ENCODE measurements at regions not wholly inside any gene's neighbourhood (a gene's known extent, or its start where the extent isn't known, plus 50 kb on each side); places are given as distances from the start of the nearest gene placed in this dataset.

GRCh38 chr12:59934486-59934885 lies 338.7 kb downstream of the SLC16A7 start:
- H3K4ac ChIP-seq (ENCODE audit: low read depth, low read length): no peak overlapping the region
- no peaks in the 10 kb centered on the region for H3K27me3 ChIP-seq (ENCODE audit: insufficient read depth, low read length)
- no peaks in the 10 kb centered on the region for H3K9me3 ChIP-seq (ENCODE audit: insufficient read depth, low read depth, low read length)
- no peaks in the 10 kb centered on the region for H3K79me2 ChIP-seq (ENCODE audit: control insufficient read depth, insufficient read depth, low read length, poor library complexity)
- no CpG with 5 or more reads among the region's 1 CpG for WGBS (ENCODE audit: extremely low coverage, insufficient coverage, insufficient read length)
- H2BK12ac ChIP-seq (ENCODE audit: low read length): no peak overlapping the region
- DNase-seq: no peak
- H3K14ac ChIP-seq (ENCODE audit: low read length): no peak overlapping the region
- H2AFZ ChIP-seq (ENCODE audit: insufficient read depth, low read length, poor library complexity): no peak overlapping the region
- no peak overlapping the region for H3K23ac ChIP-seq (ENCODE audit: low read length)
- H3K36me3 ChIP-seq (ENCODE audit: control insufficient read depth in 1 of 2, insufficient read depth in 2 of 2, low read length in 2 of 2): no peaks in the 10 kb centered on the region
- H3K4me1 ChIP-seq (ENCODE audit: control insufficient read depth in 1 of 2, insufficient read depth in 2 of 2, low read length in 2 of 2): peaks cover 0 to 2% of the 10 kb centered on the region in 2 experiments
- H4K91ac ChIP-seq (ENCODE audit: low read depth, low read length): no peak overlapping the region
- H3K79me1 ChIP-seq (ENCODE audit: low read length): no peaks in the 10 kb centered on the region
- no peak overlapping the region for H2AK5ac ChIP-seq (ENCODE audit: low read length)
- no peak overlapping the region for H4K12ac ChIP-seq (ENCODE audit: low read depth, low read length)
- no peak overlapping the region for H3K4me2 ChIP-seq (ENCODE audit: low read length)
- no peak overlapping the region for H3K9ac ChIP-seq (ENCODE audit: low read length)
- H4K8ac ChIP-seq (ENCODE audit: low read depth, low read length): no peak overlapping the region
- H2BK5ac ChIP-seq (ENCODE audit: low read depth, low read length, poor library complexity): no peak overlapping the region
- no peak overlapping the region for H2BK120ac ChIP-seq (ENCODE audit: insufficient read depth, low read length, poor library complexity)
- H3K27ac ChIP-seq (ENCODE audit: low read depth, low read length): no peak overlapping the region
- no peak overlapping the region for H3K4me3 ChIP-seq (ENCODE audit: low read depth, low read length)
- H3K18ac ChIP-seq (ENCODE audit: low read length): no peak overlapping the region

GRCh38 chr12:59936534-59936933 lies 340.7 kb downstream of the SLC16A7 start:
- no peak overlapping the region for H4K12ac ChIP-seq (ENCODE audit: low read depth, low read length)
- no peaks in the 10 kb centered on the region for H3K27me3 ChIP-seq (ENCODE audit: insufficient read depth, low read length)
- no CpG with 5 or more reads among the region's 3 CpGs for WGBS (ENCODE audit: extremely low coverage, insufficient coverage, insufficient read length)
- no peaks in the 10 kb centered on the region for H3K9me3 ChIP-seq (ENCODE audit: insufficient read depth, low read depth, low read length)
- no peak overlapping the region for H3K4me3 ChIP-seq (ENCODE audit: low read depth, low read length)
- no peak overlapping the region for H3K4ac ChIP-seq (ENCODE audit: low read depth, low read length)
- no peak overlapping the region for H3K4me2 ChIP-seq (ENCODE audit: low read length)
- H3K27ac ChIP-seq (ENCODE audit: low read depth, low read length): no peak overlapping the region
- H3K23ac ChIP-seq (ENCODE audit: low read length): no peak overlapping the region
- H2AK5ac ChIP-seq (ENCODE audit: low read length): no peak overlapping the region
- no peak overlapping the region for H3K14ac ChIP-seq (ENCODE audit: low read length)
- DNase-seq: no peak
- no peak overlapping the region for H4K8ac ChIP-seq (ENCODE audit: low read depth, low read length)
- H3K4me1 ChIP-seq (ENCODE audit: control insufficient read depth in 1 of 2, insufficient read depth in 2 of 2, low read length in 2 of 2): peaks cover 0 to 2% of the 10 kb centered on the region in 2 experiments
- no peak overlapping the region for H2BK5ac ChIP-seq (ENCODE audit: low read depth, low read length, poor library complexity)
- no peaks in the 10 kb centered on the region for H3K36me3 ChIP-seq (ENCODE audit: control insufficient read depth in 1 of 2, insufficient read depth in 2 of 2, low read length in 2 of 2)
- no peak overlapping the region for H2AFZ ChIP-seq (ENCODE audit: insufficient read depth, low read length, poor library complexity)
- H3K9ac ChIP-seq (ENCODE audit: low read length): no peak overlapping the region
- no peaks in the 10 kb centered on the region for H3K79me2 ChIP-seq (ENCODE audit: control insufficient read depth, insufficient read depth, low read length, poor library complexity)
- H4K91ac ChIP-seq (ENCODE audit: low read depth, low read length): no peak overlapping the region
- peak overlapping the region; percentile 71 for H2BK12ac ChIP-seq (ENCODE audit: low read length)
- H3K79me1 ChIP-seq (ENCODE audit: low read length): no peaks in the 10 kb centered on the region
- no peak overlapping the region for H2BK120ac ChIP-seq (ENCODE audit: insufficient read depth, low read length, poor library complexity)
- no peak overlapping the region for H3K18ac ChIP-seq (ENCODE audit: low read length)

GRCh38 chr12:59937148-59937547 lies 341.3 kb downstream of the SLC16A7 start:
- H3K18ac ChIP-seq (ENCODE audit: low read length): no peak overlapping the region
- H3K79me1 ChIP-seq (ENCODE audit: low read length): no peaks in the 10 kb centered on the region
- H3K4me1 ChIP-seq (ENCODE audit: control insufficient read depth in 1 of 2, insufficient read depth in 2 of 2, low read length in 2 of 2): peaks cover 0 to 2% of the 10 kb centered on the region in 2 experiments
- H3K79me2 ChIP-seq (ENCODE audit: control insufficient read depth, insufficient read depth, low read length, poor library complexity): no peaks in the 10 kb centered on the region
- H3K4me2 ChIP-seq (ENCODE audit: low read length): no peak overlapping the region
- no peak overlapping the region for H4K8ac ChIP-seq (ENCODE audit: low read depth, low read length)
- H3K4ac ChIP-seq (ENCODE audit: low read depth, low read length): no peak overlapping the region
- H3K9ac ChIP-seq (ENCODE audit: low read length): no peak overlapping the region
- no peaks in the 10 kb centered on the region for H3K9me3 ChIP-seq (ENCODE audit: insufficient read depth, low read depth, low read length)
- no peak overlapping the region for H2BK5ac ChIP-seq (ENCODE audit: low read depth, low read length, poor library complexity)
- DNase-seq: peak in 1 of 2 donors; percentile 6
- H4K91ac ChIP-seq (ENCODE audit: low read depth, low read length): no peak overlapping the region
- H3K4me3 ChIP-seq (ENCODE audit: low read depth, low read length): no peak overlapping the region
- no peak overlapping the region for H2BK12ac ChIP-seq (ENCODE audit: low read length)
- no peak overlapping the region for H3K27ac ChIP-seq (ENCODE audit: low read depth, low read length)
- H2AFZ ChIP-seq (ENCODE audit: insufficient read depth, low read length, poor library complexity): no peak overlapping the region
- H2BK120ac ChIP-seq (ENCODE audit: insufficient read depth, low read length, poor library complexity): no peak overlapping the region
- no peak overlapping the region for H2AK5ac ChIP-seq (ENCODE audit: low read length)
- no peak overlapping the region for H3K14ac ChIP-seq (ENCODE audit: low read length)
- no peak overlapping the region for H3K23ac ChIP-seq (ENCODE audit: low read length)
- no peaks in the 10 kb centered on the region for H3K27me3 ChIP-seq (ENCODE audit: insufficient read depth, low read length)
- H3K36me3 ChIP-seq (ENCODE audit: control insufficient read depth in 1 of 2, insufficient read depth in 2 of 2, low read length in 2 of 2): no peaks in the 10 kb centered on the region
- H4K12ac ChIP-seq (ENCODE audit: low read depth, low read length): no peak overlapping the region

GRCh38 chr12:59938190-59938962 lies 342.5 kb downstream of the SLC16A7 start:
- Histone ChIP-seq H3K27me3 (ENCODE audit: insufficient read depth, low read length) (no peaks in the 10 kb centered on the region), H3K79me1 (ENCODE audit: low read length) (no peaks in the 10 kb centered on the region), H3K23ac (ENCODE audit: low read length) (no peak overlapping the region), H4K91ac (ENCODE audit: low read depth, low read length) (no peak overlapping the region), H3K79me2 (ENCODE audit: control insufficient read depth, insufficient read depth, low read length, poor library complexity) (no peaks in the 10 kb centered on the region), H4K12ac (ENCODE audit: low read depth, low read length) (no peak overlapping the region), H2BK12ac (ENCODE audit: low read length) (no peak overlapping the region), H3K14ac (ENCODE audit: low read length) (no peak overlapping the region), H2BK120ac (ENCODE audit: insufficient read depth, low read length, poor library complexity) (peak overlapping the region; percentile 60), H3K9me3 (ENCODE audit: insufficient read depth, low read depth, low read length) (no peaks in the 10 kb centered on the region), H3K4me2 (ENCODE audit: low read length) (no peak overlapping the region), H3K4me3 (ENCODE audit: low read depth, low read length) (no peak overlapping the region), H2BK5ac (ENCODE audit: low read depth, low read length, poor library complexity) (no peak overlapping the region), H3K4me1 (ENCODE audit: control insufficient read depth in 1 of 2, insufficient read depth in 2 of 2, low read length in 2 of 2) (peaks cover 0 to 2% of the 10 kb centered on the region in 2 experiments), H3K4ac (ENCODE audit: low read depth, low read length) (no peak overlapping the region), H3K27ac (ENCODE audit: low read depth, low read length) (no peak overlapping the region), H2AFZ (ENCODE audit: insufficient read depth, low read length, poor library complexity) (no peak overlapping the region), H3K18ac (ENCODE audit: low read length) (no peak overlapping the region), H3K9ac (ENCODE audit: low read length) (no peak overlapping the region), H3K36me3 (ENCODE audit: control insufficient read depth in 1 of 2, insufficient read depth in 2 of 2, low read length in 2 of 2) (no peaks in the 10 kb centered on the region), H4K8ac (ENCODE audit: low read depth, low read length) (peak overlapping the region; percentile 28), H2AK5ac (ENCODE audit: low read length) (no peak overlapping the region)
- no peak for DNase-seq
- WGBS (ENCODE audit: extremely low coverage, insufficient coverage, insufficient read length): no CpG with 5 or more reads among the region's 8 CpGs

Data from trophoblast cell (in vitro differentiated cells and primary cell).